GM19324 (cell line): ENCODE measurements at regions not wholly inside any gene's neighbourhood (a gene's known extent, or its start where the extent isn't known, plus 50 kb on each side); places are given as distances from the start of the nearest gene placed in this dataset.
"Not testable (repeated sequence)": the region's sequence is repeated elsewhere in the genome, so short reads cannot be mapped to it uniquely, and the experiment has no call there.

ENCODE experiments used
- ATAC-seq: cut with Tn5 transposase; IDR thresholded peaks from one replicate; pipeline ENCODE4 v1.9.1; 2021; ENCODE audit warnings: mild to moderate bottlenecking, moderate library complexity; ENCODE audit not compliant: unreplicated experiment, low FRiP score

- ATAC-seq, result no peak
Observed at GRCh38 chr5:57745700-57746651, 263.4 kb upstream of the ACTBL2 start.

GRCh38 chr5:57745029-57745428, 262.4 kb upstream of the ACTBL2 start:
- ATAC-seq, result no peak

- ATAC-seq, result no peak
Observed at GRCh38 chr5:57741336-57741735, 258.7 kb upstream of the ACTBL2 start.

GRCh38 chr5:57738787-57739186, 256.2 kb upstream of the ACTBL2 start:
- ATAC-seq, result no peak

GRCh38 chr5:57738301-57738700, 255.7 kb upstream of the ACTBL2 start:
- ATAC-seq, result no peak

- ATAC-seq, result no peak
Observed at GRCh38 chr5:57736716-57737115, 254.1 kb upstream of the ACTBL2 start.

GRCh38 chr5:57735279-57736153, 252.9 kb upstream of the ACTBL2 start:
- ATAC-seq, result not testable (repeated sequence)

- no peak for ATAC-seq
Observed at GRCh38 chr5:57734296-57734695, 251.7 kb upstream of the ACTBL2 start.

GRCh38 chr5:57727591-57727990, 245.0 kb upstream of the ACTBL2 start:
- ATAC-seq, result no peak

- ATAC-seq, result no peak
Observed at GRCh38 chr5:57725658-57726504, 243.3 kb upstream of the ACTBL2 start.

GRCh38 chr5:57724836-57725235, 242.2 kb upstream of the ACTBL2 start:
- no peak for ATAC-seq

- ATAC-seq, result no peak
Observed at GRCh38 chr5:57721226-57721625, 238.6 kb upstream of the ACTBL2 start.

- ATAC-seq, result no peak
Observed at GRCh38 chr5:57720656-57721055, 238.0 kb upstream of the ACTBL2 start.

- no peak for ATAC-seq
Observed at GRCh38 chr5:57719216-57719615, 236.6 kb upstream of the ACTBL2 start.

- ATAC-seq, result no peak
Observed at GRCh38 chr5:57718155-57718554, 235.5 kb upstream of the ACTBL2 start.

- no peak for ATAC-seq
Observed at GRCh38 chr5:57717555-57717954, 234.9 kb upstream of the ACTBL2 start.

- no peak for ATAC-seq
Observed at GRCh38 chr5:57716661-57717060, 234.1 kb upstream of the ACTBL2 start.

- no peak for ATAC-seq
Observed at GRCh38 chr5:57715296-57715695, 232.7 kb upstream of the ACTBL2 start.

GRCh38 chr5:57713535-57713934, 230.9 kb upstream of the ACTBL2 start:
- not testable (repeated sequence) for ATAC-seq

GRCh38 chr5:57711946-57712345, 229.3 kb upstream of the ACTBL2 start:
- ATAC-seq, result no peak
